Left kidney (tissue), 1 donor: ENCODE measurements at regions not wholly inside any gene's neighbourhood (a gene's known extent, or its start where the extent isn't known, plus 50 kb on each side); places are given as distances from the start of the nearest gene placed in this dataset.

Experiments
- DNase-seq: peaks from one replicate; pipeline ENCODE4 v3.0.0-alpha.2; 2013

GRCh38 chr13:111456452-111457230 lies 136.2 kb downstream of the TEX29 start:
- no peak for DNase-seq

DNA sequence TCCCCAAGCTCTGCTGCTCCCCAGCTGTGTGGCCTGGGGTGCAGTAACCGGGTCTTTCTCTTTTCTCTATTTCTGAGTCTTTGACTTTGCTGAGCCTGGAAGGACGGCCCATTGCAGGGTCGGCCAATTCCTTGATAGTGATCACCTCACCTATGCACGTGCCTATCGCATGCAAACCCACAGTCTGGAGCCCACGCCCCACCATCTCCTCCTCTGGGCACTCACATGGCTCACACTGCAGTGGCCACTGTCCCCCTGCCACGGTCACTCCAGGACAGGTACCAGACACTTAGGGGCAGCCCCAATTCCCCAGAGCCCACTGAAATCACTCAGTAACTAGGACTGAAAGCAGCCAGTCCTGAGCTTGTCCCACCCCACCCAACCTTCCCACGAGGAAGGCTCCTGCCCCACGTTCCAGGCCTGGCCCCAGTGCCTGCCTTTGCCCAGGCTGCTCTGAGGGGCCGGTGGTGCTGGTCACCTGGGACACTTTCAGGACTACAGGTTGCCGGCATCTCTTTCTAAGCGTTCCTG lies 137.6 kb downstream of the TEX29 start:
- DNase-seq: no peak

- DNase-seq: no peak
Measured at GRCh38 chr13:111458739-111459138, 138.3 kb downstream of the TEX29 start.

DNA sequence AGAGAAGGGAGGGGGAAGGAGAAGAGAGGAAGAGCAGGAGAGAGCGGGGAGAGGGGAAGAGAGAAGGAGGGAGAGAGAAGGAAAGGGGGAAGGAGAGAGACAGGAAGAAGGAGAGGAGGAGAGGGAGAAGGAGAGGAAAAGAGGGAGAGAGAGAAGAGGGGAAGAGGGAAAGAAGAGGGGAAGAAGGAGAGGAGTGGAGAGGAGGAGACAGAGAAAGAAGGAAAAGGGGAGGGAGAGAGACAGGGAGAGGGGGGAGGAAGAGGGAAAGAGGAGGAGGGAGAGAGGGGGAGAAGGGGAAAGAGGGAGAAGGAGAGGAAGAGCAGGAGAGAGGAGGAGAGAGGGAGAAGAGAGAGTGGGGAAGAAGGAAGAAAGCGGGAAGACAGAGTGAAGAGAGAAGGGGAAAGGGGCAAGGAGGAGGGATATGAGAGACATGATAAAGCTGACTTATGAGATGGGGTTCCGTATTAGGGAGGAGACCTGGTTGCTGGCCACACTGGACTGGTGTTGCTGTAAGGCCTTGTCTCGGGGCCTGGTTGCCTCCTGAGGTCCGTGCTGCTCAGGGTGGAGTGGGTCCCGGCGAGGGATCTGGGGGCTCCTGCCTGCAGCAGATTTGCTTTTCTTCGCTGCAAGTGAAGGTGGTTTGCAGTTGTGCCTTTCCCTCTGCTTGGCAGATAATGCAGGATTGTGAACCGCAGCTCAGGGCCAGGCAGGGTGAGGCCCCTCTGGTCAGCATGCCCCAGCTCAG lies 139.5 kb downstream of the TEX29 start:
- DNase-seq: no peak

DNA sequence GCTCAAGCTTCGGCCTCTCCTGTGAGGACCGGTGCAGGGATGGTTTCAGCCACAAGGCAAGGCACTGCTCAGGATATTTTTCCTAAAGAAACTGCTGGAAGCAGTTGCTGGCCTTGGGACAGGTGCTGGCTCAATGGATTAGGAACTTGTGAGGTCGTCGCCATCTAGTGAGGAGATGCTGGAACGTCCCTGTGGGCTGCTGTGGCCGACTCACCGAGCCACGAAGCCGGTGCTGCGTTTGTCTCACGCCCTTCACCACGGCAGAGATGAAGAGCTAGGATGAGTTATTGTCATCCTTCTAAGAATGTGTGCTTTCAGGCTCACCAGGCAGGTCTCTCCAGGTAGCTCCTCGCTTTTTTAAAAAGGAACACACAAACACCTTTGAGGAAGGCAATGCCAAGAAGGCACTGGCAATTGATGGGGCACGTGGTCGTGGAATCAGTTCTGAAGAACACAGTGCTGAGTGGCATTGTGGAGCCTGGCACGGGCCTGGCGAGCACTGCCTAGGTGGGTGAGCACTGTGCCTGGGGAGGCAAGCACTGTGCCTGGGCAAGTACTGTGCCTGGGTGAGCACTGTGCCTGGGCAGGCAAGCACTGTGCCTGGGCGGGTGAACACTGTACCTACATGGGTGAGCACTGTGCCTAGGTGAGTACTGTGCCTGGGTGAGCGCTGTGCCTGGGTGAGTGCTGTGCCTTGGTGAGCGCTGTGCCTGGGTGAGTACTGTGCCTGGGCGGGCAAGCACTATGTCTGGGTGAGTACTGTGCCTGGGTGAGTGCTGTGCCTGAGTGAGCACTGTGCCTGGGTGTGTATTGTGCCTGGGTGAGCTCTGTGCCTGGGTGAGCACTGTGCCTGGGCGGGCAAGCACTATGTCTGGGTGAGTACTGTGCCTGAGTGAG lies 140.4 kb downstream of the TEX29 start:
- peak; percentile 37 for DNase-seq

- DNase-seq: no peak
Measured at GRCh38 chr13:111461445-111462149, 141.2 kb downstream of the TEX29 start.

DNA sequence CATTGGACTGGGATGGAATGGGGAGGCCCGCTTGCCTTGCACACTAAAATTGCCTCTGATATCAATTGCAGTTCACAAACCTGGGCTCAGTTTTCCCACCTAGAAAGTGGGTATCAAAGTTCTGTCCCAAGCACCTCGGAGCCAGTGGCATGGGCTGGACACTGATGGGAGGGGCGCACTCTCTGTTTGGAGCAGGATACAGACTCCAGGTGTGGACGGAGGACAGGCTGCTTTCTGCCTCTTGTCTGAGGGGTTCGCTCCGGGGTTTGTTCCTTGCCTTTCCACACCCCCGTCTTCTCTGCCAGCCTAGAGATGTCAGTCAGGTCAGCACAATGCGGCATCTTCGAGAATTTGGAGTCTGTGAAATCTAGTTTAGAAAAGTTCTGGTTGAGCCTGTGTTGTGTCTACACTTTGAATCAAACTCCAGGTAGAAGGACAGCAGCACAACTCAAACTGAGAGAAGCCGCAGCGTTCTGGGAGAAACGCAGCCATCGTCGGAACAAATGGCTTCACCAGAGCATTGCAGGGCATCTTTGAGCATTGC lies 141.9 kb downstream of the TEX29 start:
- DNase-seq: no peak

DNA sequence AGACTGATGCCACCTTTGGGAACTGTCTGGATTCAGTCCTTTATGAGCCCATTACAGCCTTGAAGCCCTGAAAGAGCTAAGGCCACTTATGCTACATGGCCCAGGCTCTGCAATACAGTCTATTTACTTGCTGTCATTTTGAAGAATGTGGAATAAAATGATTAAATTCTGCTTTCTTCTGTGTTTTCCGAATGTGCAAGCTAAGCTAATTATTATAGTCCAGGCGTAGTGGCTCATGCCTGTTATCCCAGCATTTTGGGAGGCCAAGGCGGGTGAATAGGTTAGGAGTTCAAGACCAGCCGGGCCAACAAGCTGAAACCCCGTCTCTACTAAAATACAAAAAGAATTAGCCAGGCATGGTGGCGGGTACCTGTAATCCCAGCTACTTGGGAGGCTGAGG lies 142.5 kb downstream of the TEX29 start:
- DNase-seq: no peak

DNA sequence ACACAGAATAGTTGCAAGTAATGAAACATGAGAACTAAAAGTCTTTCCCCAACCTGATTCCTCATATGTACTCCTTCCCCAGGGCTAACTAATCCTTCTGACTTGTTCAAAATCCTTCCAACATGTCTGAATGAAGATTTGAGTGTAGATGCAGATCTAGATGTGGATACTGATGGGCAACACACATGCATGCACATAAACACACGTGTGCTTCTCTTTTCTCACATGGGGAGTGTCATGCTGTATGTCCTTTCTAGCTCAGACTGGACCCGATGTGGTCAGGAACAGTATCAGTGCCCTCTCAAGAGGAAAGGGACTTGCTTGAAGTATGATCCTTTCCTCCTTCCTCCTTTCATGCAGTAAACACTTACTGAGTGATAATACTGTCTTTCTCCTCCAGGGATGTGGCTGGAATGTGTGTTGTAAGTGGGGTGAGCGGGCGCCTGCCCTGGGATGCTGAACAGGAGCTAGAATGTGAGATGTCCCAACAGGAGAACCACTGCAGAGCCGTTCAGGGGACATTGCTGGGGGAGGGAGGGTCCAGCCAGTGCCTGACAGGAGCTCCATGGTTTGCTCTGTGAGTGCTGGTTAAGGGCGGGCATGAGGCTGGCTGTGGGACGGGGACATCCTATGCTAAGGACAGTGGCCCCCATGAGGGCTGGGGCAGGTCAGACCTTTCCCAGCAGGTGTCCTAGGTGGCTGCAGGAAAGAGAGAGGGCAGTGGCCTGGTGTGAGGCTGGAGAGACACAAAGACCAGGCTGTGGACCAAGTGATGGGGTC lies 146.9 kb downstream of the TEX29 start:
- DNase-seq: no peak

GRCh38 chr13:111468037-111468959 lies 147.9 kb downstream of the TEX29 start:
- DNase-seq: no peak

- no peak for DNase-seq
Measured at GRCh38 chr13:111469450-111469849, 149.0 kb downstream of the TEX29 start.

DNA sequence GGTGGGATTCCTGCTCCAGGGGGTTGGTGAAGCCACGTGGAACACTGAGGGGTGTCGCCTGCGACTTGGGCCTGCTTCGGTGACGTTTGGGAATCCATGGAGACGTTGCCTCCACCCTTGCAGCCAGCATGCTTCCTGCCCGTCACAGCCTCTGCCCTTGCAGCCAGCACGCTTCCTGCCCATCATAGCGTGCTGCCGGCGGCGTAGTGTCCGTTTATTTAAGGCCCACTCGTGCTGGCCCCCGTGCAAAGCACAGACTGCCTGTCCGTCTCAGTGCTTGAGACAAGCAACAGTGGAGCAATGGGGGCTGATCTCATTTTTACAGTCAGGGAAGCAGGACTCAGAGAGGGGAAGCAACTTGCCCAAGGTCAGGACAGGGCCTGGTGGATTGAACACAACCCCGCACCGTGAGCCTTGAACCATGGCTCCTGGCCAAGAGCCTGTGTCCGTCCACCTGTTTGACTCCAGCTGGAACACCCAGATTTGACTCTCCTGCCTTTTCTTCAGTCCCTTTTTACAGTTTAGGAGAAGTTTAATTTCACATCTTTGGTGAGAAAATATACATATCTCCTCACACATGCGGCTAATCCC lies 149.6 kb downstream of the TEX29 start:
- no peak for DNase-seq

- no peak for DNase-seq
Measured at GRCh38 chr13:111470933-111471332, 150.5 kb downstream of the TEX29 start.

GRCh38 chr13:111472083-111472482 lies 151.6 kb downstream of the TEX29 start:
- DNase-seq: no peak

DNA sequence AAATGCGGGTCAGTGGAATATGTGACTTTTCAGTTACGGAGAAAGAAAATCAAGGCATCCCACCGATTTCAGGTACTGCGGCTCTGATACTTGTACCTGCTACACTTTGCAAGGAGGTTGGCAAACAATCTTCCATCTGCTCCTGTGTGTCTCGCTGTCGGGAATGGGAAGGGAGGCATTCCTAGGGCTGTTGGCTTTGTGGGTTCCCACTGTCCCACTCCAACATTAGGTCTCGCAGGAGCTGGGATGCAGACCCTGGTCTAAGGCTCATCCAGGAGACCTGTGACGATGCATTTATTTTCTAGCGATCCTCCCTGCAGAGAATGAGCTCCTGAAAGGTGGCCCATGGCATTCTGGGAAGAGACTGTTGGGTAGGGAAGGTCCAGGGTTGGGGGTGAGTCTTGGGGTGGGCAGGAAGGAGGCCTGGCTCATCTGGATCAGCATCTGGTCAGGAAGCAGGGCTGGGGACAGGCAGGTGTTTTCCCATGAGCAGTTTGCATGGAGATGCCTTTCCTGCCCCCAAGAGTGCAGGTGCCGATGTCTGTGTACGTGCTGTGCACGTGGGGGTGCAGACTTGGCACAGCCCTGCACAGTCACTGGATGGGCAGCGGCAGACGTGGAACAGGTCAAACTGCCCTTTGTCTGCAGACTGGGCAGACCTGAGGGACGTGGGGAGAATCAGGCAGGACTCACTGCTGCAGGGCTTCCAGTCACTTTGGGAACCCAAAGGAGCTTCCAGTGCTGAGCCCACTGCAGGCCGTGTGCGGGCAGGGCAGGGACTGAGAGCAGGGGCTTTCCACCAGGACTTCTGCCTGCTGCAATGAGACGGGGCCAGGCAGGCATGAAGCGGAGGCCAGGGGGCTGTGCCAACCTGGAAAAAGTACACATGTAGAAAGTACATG lies 152.4 kb downstream of the TEX29 start:
- DNase-seq: no peak

- DNase-seq: peak; percentile 66
Measured at GRCh38 chr13:111474136-111475002, 153.9 kb downstream of the TEX29 start.

GRCh38 chr13:111475488-111475887 lies 155.0 kb downstream of the TEX29 start:
- DNase-seq: no peak
